TTC549 (cell line): ENCODE measurements at regions not wholly inside any gene's neighbourhood (a gene's known extent, or its start where the extent isn't known, plus 50 kb on each side); places are given as distances from the start of the nearest gene placed in this dataset.
"Not testable (repeated sequence)": the region's sequence is repeated elsewhere in the genome, so short reads cannot be mapped to it uniquely, and the experiment has no call there.

ENCODE experiments used
- FAIRE-seq: peaks from 2 replicates; lab custom pipeline; 2012; peaks lifted over from hg19 to GRCh38; lab: Jason Lieb, UNC

- no peak for FAIRE-seq
Measured at GRCh38 chr11:29623144-29623722, 393.6 kb downstream of the KCNA4 start.

- FAIRE-seq, result no peak
Measured at GRCh38 chr11:29616611-29617010, 400.2 kb downstream of the KCNA4 start.

GRCh38 chr11:29612423-29612822 lies 404.4 kb downstream of the KCNA4 start:
- no peak for FAIRE-seq

GRCh38 chr11:29606330-29607031 lies 410.3 kb downstream of the KCNA4 start:
- no peak for FAIRE-seq

GRCh38 chr11:29600151-29600575 lies 416.7 kb downstream of the KCNA4 start:
- not testable (repeated sequence) for FAIRE-seq

- FAIRE-seq, result no peak
Measured at GRCh38 chr11:29584342-29584741, 432.5 kb downstream of the KCNA4 start.

GRCh38 chr11:29578806-29579205 lies 438.0 kb downstream of the KCNA4 start:
- no peak for FAIRE-seq

GRCh38 chr11:29564486-29564885 lies 452.3 kb downstream of the KCNA4 start:
- no peak for FAIRE-seq

GRCh38 chr11:29562183-29562582 lies 454.6 kb downstream of the KCNA4 start:
- no peak for FAIRE-seq

GRCh38 chr11:29553990-29554389 lies 462.8 kb downstream of the KCNA4 start:
- FAIRE-seq, result no peak

- FAIRE-seq, result no peak
Measured at GRCh38 chr11:29538339-29539036, 478.3 kb downstream of the KCNA4 start.

GRCh38 chr11:29534836-29535235 lies 482.0 kb downstream of the KCNA4 start:
- FAIRE-seq, result no peak

GRCh38 chr11:29530961-29531360 lies 485.9 kb downstream of the KCNA4 start:
- no peak for FAIRE-seq

GRCh38 chr11:29527391-29527936 lies 489.4 kb downstream of the KCNA4 start:
- FAIRE-seq, result no peak

GRCh38 chr11:29518389-29519174 lies 498.2 kb downstream of the KCNA4 start:
- FAIRE-seq, result no peak

GRCh38 chr11:29511394-29511793 lies 505.4 kb downstream of the KCNA4 start:
- FAIRE-seq, result no peak

GRCh38 chr11:29507376-29507775 lies 509.5 kb downstream of the KCNA4 start:
- no peak for FAIRE-seq

- FAIRE-seq, result no peak
Measured at GRCh38 chr11:29495676-29496075, 521.2 kb downstream of the KCNA4 start.

- FAIRE-seq, result no peak
Measured at GRCh38 chr11:29490938-29491337, 525.9 kb downstream of the KCNA4 start.

GRCh38 chr11:29486301-29486700 lies 530.5 kb downstream of the KCNA4 start:
- FAIRE-seq, result no peak

- FAIRE-seq, result no peak
Measured at GRCh38 chr11:29485641-29486040, 531.2 kb downstream of the KCNA4 start.

GRCh38 chr11:29484548-29484947 lies 532.3 kb downstream of the KCNA4 start:
- FAIRE-seq, result no peak
